GM12878 (cell line): ENCODE measurements at regions not wholly inside any gene's neighbourhood (a gene's known extent, or its start where the extent isn't known, plus 50 kb on each side); places are given as distances from the start of the nearest gene placed in this dataset.

ENCODE experiments used
- FOXM1 ChIP-seq: IDR thresholded peaks from 2 replicates; pipeline ENCODE4 v1.6.1; 2012; ENCODE audit warnings: low read depth, mild to moderate bottlenecking, inconsistent platforms, low read length, moderate library complexity

GRCh38 chr5:146395193-146395592 is 51.9 kb upstream of the TCERG1 start (continued):
- no peak for TF ChIP-seq FOXM1
- TF ChIP-seq, all 136 proteins: peak for 0
